ENCODE measurements at regions not wholly inside any gene's neighbourhood (a gene's known extent, or its start where the extent isn't known, plus 50 kb on each side); places are given as distances from the start of the nearest gene placed in this dataset.

- TF ChIP-seq, protein P1, sequence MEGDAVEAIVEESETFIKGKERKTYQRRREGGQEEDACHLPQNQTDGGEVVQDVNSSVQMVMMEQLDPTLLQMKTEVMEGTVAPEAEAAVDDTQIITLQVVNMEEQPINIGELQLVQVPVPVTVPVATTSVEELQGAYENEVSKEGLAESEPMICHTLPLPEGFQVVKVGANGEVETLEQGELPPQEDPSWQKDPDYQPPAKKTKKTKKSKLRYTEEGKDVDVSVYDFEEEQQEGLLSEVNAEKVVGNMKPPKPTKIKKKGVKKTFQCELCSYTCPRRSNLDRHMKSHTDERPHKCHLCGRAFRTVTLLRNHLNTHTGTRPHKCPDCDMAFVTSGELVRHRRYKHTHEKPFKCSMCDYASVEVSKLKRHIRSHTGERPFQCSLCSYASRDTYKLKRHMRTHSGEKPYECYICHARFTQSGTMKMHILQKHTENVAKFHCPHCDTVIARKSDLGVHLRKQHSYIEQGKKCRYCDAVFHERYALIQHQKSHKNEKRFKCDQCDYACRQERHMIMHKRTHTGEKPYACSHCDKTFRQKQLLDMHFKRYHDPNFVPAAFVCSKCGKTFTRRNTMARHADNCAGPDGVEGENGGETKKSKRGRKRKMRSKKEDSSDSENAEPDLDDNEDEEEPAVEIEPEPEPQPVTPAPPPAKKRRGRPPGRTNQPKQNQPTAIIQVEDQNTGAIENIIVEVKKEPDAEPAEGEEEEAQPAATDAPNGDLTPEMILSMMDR (IDR thresholded peaks at IDR 0.05), result no peak
- TF ChIP-seq ZFX (IDR thresholded peaks at IDR 0.05; ENCODE audit: borderline replicate concordance), result no peak
Measured at GRCh38 chr7:97307521-97308108, 190.1 kb downstream of the SDHAF3 start.
